GM18526 (cell line): ENCODE measurements at regions not wholly inside any gene's neighbourhood (a gene's known extent, or its start where the extent isn't known, plus 50 kb on each side); places are given as distances from the start of the nearest gene placed in this dataset.

ENCODE experiments used
- POLR2A ChIP-seq: IDR thresholded peaks from 3 replicates; pipeline ENCODE4 v1.6.1; 2011; ENCODE audit not compliant: insufficient read length; ENCODE audit errors: extremely low read depth

- no peak for TF ChIP-seq POLR2A
Measured at GRCh38 chr4:14894392-14895292, 107.6 kb upstream of the CPEB2 start.

GRCh38 chr4:14896656-14897175 is 105.6 kb upstream of the CPEB2 start:
- TF ChIP-seq POLR2A = no peak

GRCh38 chr4:14897217-14897616 is 105.1 kb upstream of the CPEB2 start:
- TF ChIP-seq POLR2A = no peak

GRCh38 chr4:14898989-14899388 is 103.3 kb upstream of the CPEB2 start:
- TF ChIP-seq POLR2A = no peak

- no peak for TF ChIP-seq POLR2A
Measured at GRCh38 chr4:14902342-14902741, 99.9 kb upstream of the CPEB2 start.

GRCh38 chr4:14903321-14903720 is 99.0 kb upstream of the CPEB2 start:
- no peak for TF ChIP-seq POLR2A

- TF ChIP-seq POLR2A = no peak
Measured at GRCh38 chr4:14906805-14907204, 95.5 kb upstream of the CPEB2 start.

GRCh38 chr4:14908635-14909034 is 93.6 kb upstream of the CPEB2 start:
- no peak for TF ChIP-seq POLR2A

GRCh38 chr4:14910411-14910810 is 91.9 kb upstream of the CPEB2 start:
- no peak for TF ChIP-seq POLR2A

GRCh38 chr4:14912426-14912825 is 89.9 kb upstream of the CPEB2 start:
- no peak for TF ChIP-seq POLR2A

- TF ChIP-seq POLR2A = no peak
Measured at GRCh38 chr4:14915018-14915417, 87.3 kb upstream of the CPEB2 start.

GRCh38 chr4:14916554-14917297 is 85.6 kb upstream of the CPEB2 start:
- TF ChIP-seq POLR2A = no peak

- no peak for TF ChIP-seq POLR2A
Measured at GRCh38 chr4:14917298-14917633, 85.0 kb upstream of the CPEB2 start.

GRCh38 chr4:14918336-14918735 is 83.9 kb upstream of the CPEB2 start:
- no peak for TF ChIP-seq POLR2A

- TF ChIP-seq POLR2A = no peak
Measured at GRCh38 chr4:14919785-14920184, 82.5 kb upstream of the CPEB2 start.

- TF ChIP-seq POLR2A = no peak
Measured at GRCh38 chr4:14920237-14920636, 82.0 kb upstream of the CPEB2 start.

GRCh38 chr4:14920759-14921320 is 81.4 kb upstream of the CPEB2 start:
- TF ChIP-seq POLR2A = no peak
